ENCODE measurements at regions not wholly inside any gene's neighbourhood (a gene's known extent, or its start where the extent isn't known, plus 50 kb on each side); places are given as distances from the start of the nearest gene placed in this dataset.
"Not testable (repeated sequence)": the region's sequence is repeated elsewhere in the genome, so short reads cannot be mapped to it uniquely, and the experiment has no call there.

- DNase-seq, result no peak
- no peak overlapping the region for H2AFZ ChIP-seq (ENCODE audit: insufficient read depth, low read depth, low read length, poor library complexity, severe bottlenecking)
- H3K4me3 ChIP-seq (replicated peaks in 1 of 3; ENCODE audit: low read depth in 2 of 3, low read length in 3 of 3), result no peak overlapping the region
- Mint-ChIP-seq H3K27ac (no peak overlapping the region), H3K4me3 (no peak overlapping the region), H3K9me3 (peaks cover 0 to 6% (median 2%) of the 10 kb centered on the region in 7 donors), H3K4me1 (no peaks in the 10 kb centered on the region), H3K36me3 (no peaks in the 10 kb centered on the region), H3K27me3 (ENCODE audit: low read depth in 3 of 3) (peaks cover 0 to 2% (median 1%) of the 10 kb centered on the region in 3 donors)
- no peak overlapping the region for H3K4me2 ChIP-seq (replicated peaks; ENCODE audit: extremely low read depth, low read length, poor library complexity, severe bottlenecking)
- H3K36me3 ChIP-seq (replicated peaks in 1 of 2; ENCODE audit: control insufficient read depth in 1 of 2, insufficient read depth in 2 of 2, low read length in 2 of 2), result no peaks in the 10 kb centered on the region
- H3K9ac ChIP-seq (ENCODE audit: insufficient read depth, low read length, poor library complexity, severe bottlenecking), result no peak overlapping the region
- no peaks in the 10 kb centered on the region for H3K9me3 ChIP-seq (replicated peaks in 1 of 2; ENCODE audit: control insufficient read depth in 1 of 2, insufficient read depth in 1 of 2, low read length in 2 of 2)
- no peaks in the 10 kb centered on the region for H3K27me3 ChIP-seq (ENCODE audit: control insufficient read depth in 2 of 2, insufficient read depth in 2 of 2, low read length in 2 of 2)
- 100% methylated on average over 1 of the region's 3 CpGs for WGBS (ENCODE audit: insufficient coverage)
- intact Hi-C loops (cut with micrococcal nuclease), result no loop called here
- no peaks in the 10 kb centered on the region for H3K4me1 ChIP-seq (ENCODE audit: control insufficient read depth in 1 of 2, insufficient read depth in 2 of 2, low read length in 2 of 2)
- no peak overlapping the region for H3K27ac ChIP-seq (ENCODE audit: low read depth in 1 of 2, low read length in 2 of 2)
- no peaks in the 10 kb centered on the region for H3K79me2 ChIP-seq (ENCODE audit: insufficient read depth, low read length)
- no peak for TF ChIP-seq CTCF (IDR thresholded peaks at IDR 0.05)
- no peaks in the 10 kb centered on the region for H4K20me1 ChIP-seq (ENCODE audit: insufficient read depth, low read length)
Measured at GRCh38 chr20:40008177-40008576, 680.9 kb downstream of the MAFB start.

- Mint-ChIP-seq H3K36me3 (no peaks in the 10 kb centered on the region), H3K4me3 (no peak overlapping the region), H3K27ac (peak overlapping the region in 1 of 7 donors; percentile 41), H3K9me3 (peaks cover 0 to 2% (median 0%) of the 10 kb centered on the region in 7 donors), H3K4me1 (no peaks in the 10 kb centered on the region), H3K27me3 (ENCODE audit: low read depth in 3 of 3) (peaks cover 0 to 1% (median 0%) of the 10 kb centered on the region in 3 donors)
- H3K4me1 ChIP-seq (ENCODE audit: control insufficient read depth in 1 of 2, insufficient read depth in 2 of 2, low read length in 2 of 2), result no peaks in the 10 kb centered on the region
- no peak for DNase-seq
- H3K36me3 ChIP-seq (replicated peaks in 1 of 2; ENCODE audit: control insufficient read depth in 1 of 2, insufficient read depth in 2 of 2, low read length in 2 of 2), result no peaks in the 10 kb centered on the region
- H3K9me3 ChIP-seq (replicated peaks in 1 of 2; ENCODE audit: control insufficient read depth in 1 of 2, insufficient read depth in 1 of 2, low read length in 2 of 2), result no peaks in the 10 kb centered on the region
- no peak overlapping the region for H3K4me3 ChIP-seq (replicated peaks in 1 of 3; ENCODE audit: low read depth in 2 of 3, low read length in 3 of 3)
- 0% methylated on average over 1 of the region's 1 CpG for WGBS (ENCODE audit: insufficient coverage)
- no peaks in the 10 kb centered on the region for H3K27me3 ChIP-seq (ENCODE audit: control insufficient read depth in 2 of 2, insufficient read depth in 2 of 2, low read length in 2 of 2)
- H2AFZ ChIP-seq (ENCODE audit: insufficient read depth, low read depth, low read length, poor library complexity, severe bottlenecking), result no peak overlapping the region
- H3K79me2 ChIP-seq (ENCODE audit: insufficient read depth, low read length), result no peaks in the 10 kb centered on the region
- no peak overlapping the region for H3K27ac ChIP-seq (ENCODE audit: low read depth in 1 of 2, low read length in 2 of 2)
- H4K20me1 ChIP-seq (ENCODE audit: insufficient read depth, low read length), result no peaks in the 10 kb centered on the region
- intact Hi-C loops (cut with micrococcal nuclease), result no loop called here
- no peak for TF ChIP-seq CTCF (IDR thresholded peaks at IDR 0.05)
- H3K9ac ChIP-seq (ENCODE audit: insufficient read depth, low read length, poor library complexity, severe bottlenecking), result no peak overlapping the region
- no peak overlapping the region for H3K4me2 ChIP-seq (replicated peaks; ENCODE audit: extremely low read depth, low read length, poor library complexity, severe bottlenecking)
Measured at GRCh38 chr20:40006168-40006860, 682.7 kb downstream of the MAFB start.

GRCh38 chr20:40004092-40004491, 684.9 kb downstream of the MAFB start:
- WGBS (ENCODE audit: insufficient coverage), result 100% methylated on average over 1 of the region's 2 CpGs
- H3K27me3 ChIP-seq (ENCODE audit: control insufficient read depth in 2 of 2, insufficient read depth in 2 of 2, low read length in 2 of 2); H3K9ac ChIP-seq (ENCODE audit: insufficient read depth, low read length, poor library complexity, severe bottlenecking); H3K27ac Mint-ChIP-seq; H3K27me3 Mint-ChIP-seq (ENCODE audit: low read depth in 3 of 3); H3K9me3 Mint-ChIP-seq; H3K4me3 Mint-ChIP-seq; H3K9me3 ChIP-seq (replicated peaks in 1 of 2; ENCODE audit: control insufficient read depth in 1 of 2, insufficient read depth in 1 of 2, low read length in 2 of 2); H3K36me3 ChIP-seq (replicated peaks in 1 of 2; ENCODE audit: control insufficient read depth in 1 of 2, insufficient read depth in 2 of 2, low read length in 2 of 2); DNase-seq; H3K4me1 ChIP-seq (ENCODE audit: control insufficient read depth in 1 of 2, insufficient read depth in 2 of 2, low read length in 2 of 2); H3K4me1 Mint-ChIP-seq; H4K20me1 ChIP-seq (ENCODE audit: insufficient read depth, low read length); H3K4me3 ChIP-seq (replicated peaks in 1 of 3; ENCODE audit: low read depth in 2 of 3, low read length in 3 of 3); H3K4me2 ChIP-seq (replicated peaks; ENCODE audit: extremely low read depth, low read length, poor library complexity, severe bottlenecking); H2AFZ ChIP-seq (ENCODE audit: insufficient read depth, low read depth, low read length, poor library complexity, severe bottlenecking); H3K27ac ChIP-seq (ENCODE audit: low read depth in 1 of 2, low read length in 2 of 2); H3K79me2 ChIP-seq (ENCODE audit: insufficient read depth, low read length); H3K36me3 Mint-ChIP-seq; intact Hi-C loops (cut with micrococcal nuclease): not testable (repeated sequence)
